ENCODE measurements at regions not wholly inside any gene's neighbourhood (a gene's known extent, or its start where the extent isn't known, plus 50 kb on each side); places are given as distances from the start of the nearest gene placed in this dataset.

GRCh38 chrX:46340696-46341095 is 204.5 kb downstream of the ZNF674 start:
- TF ChIP-seq EP300 (IDR thresholded peaks at IDR 0.05; ENCODE audit: low read depth in 2 of 2, low read length in 2 of 2), result no peak
- TF ChIP-seq EP300 (CRISPR knock-in tag; IDR thresholded peaks at IDR 0.05; ENCODE audit: borderline replicate concordance), result no peak
- TF ChIP-seq CHD4 (IDR thresholded peaks at IDR 0.05; ENCODE audit: borderline replicate concordance, low read length), result no peak
- TF ChIP-seq, protein P1, sequence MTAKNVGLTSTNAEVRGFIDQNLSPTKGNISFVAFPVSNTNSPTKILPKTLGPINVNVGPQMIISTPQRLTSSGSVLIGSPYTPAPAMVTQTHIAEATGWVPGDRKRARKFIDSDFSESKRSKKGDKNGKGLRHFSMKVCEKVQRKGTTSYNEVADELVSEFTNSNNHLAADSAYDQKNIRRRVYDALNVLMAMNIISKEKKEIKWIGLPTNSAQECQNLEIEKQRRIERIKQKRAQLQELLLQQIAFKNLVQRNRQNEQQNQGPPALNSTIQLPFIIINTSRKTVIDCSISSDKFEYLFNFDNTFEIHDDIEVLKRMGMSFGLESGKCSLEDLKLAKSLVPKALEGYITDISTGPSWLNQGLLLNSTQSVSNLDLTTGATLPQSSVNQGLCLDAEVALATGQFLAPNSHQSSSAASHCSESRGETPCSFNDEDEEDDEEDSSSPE (CRISPR knock-in tag; IDR thresholded peaks at IDR 0.05), result no peak
- no peak for TF ChIP-seq NFYB (CRISPR knock-in tag; IDR thresholded peaks at IDR 0.05)
- TF ChIP-seq ZNF644 (CRISPR knock-in tag; IDR thresholded peaks at IDR 0.05; ENCODE audit: low read depth), result no peak
- no peak for TF ChIP-seq SSRP1 (CRISPR knock-in tag; IDR thresholded peaks at IDR 0.05)
- TF ChIP-seq CTCF (CRISPR knock-in tag; IDR thresholded peaks at IDR 0.05), result no peak
- TF ChIP-seq, protein P2, sequence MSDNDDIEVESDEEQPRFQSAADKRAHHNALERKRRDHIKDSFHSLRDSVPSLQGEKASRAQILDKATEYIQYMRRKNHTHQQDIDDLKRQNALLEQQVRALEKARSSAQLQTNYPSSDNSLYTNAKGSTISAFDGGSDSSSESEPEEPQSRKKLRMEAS (IDR thresholded peaks at IDR 0.05), result no peak
- TF ChIP-seq POLR2AphosphoS5 (IDR thresholded peaks at IDR 0.05; ENCODE audit: low read depth, low read length), result no peak
- no peak for TF ChIP-seq ZNF512 (CRISPR knock-in tag; IDR thresholded peaks at IDR 0.05)
- no peak for TF ChIP-seq SIX4 (CRISPR knock-in tag; IDR thresholded peaks at IDR 0.05)
- TF ChIP-seq ZSCAN12 (CRISPR knock-in tag; IDR thresholded peaks at IDR 0.05), result no peak
- TF ChIP-seq MAZ (IDR thresholded peaks at IDR 0.05; ENCODE audit: borderline replicate concordance, low read depth, low read length), result no peak
- TF ChIP-seq MAZ (CRISPR knock-in tag; IDR thresholded peaks at IDR 0.05; ENCODE audit: low read depth), result no peak
- TF ChIP-seq HNRNPLL (IDR thresholded peaks at IDR 0.05; ENCODE audit: low read depth, low read length, poor library complexity, severe bottlenecking), result no peak
